Mesendoderm (in vitro differentiated cells): ENCODE measurements at regions not wholly inside any gene's neighbourhood (a gene's known extent, or its start where the extent isn't known, plus 50 kb on each side); places are given as distances from the start of the nearest gene placed in this dataset.

Source experiments
- DNase-seq: peaks from one replicate; pipeline ENCODE4 v3.0.0; 2013
- H2AK5ac ChIP-seq: 2 replicates; pipeline ENCODE4 v1.6.1; 2013; ENCODE audit warnings: low read length, inconsistent platforms
- H2BK120ac ChIP-seq: 2 replicates; pipeline ENCODE4 v1.6.1; 2013; ENCODE audit warnings: low read depth, mild to moderate bottlenecking, low read length, moderate library complexity, mixed read lengths
- H2BK15ac ChIP-seq: replicated peaks from 2 replicates; pipeline ENCODE4 v1.6.1; 2013; ENCODE audit warnings: low read depth, mild to moderate bottlenecking, moderate library complexity
- H2BK5ac ChIP-seq: 2 replicates; pipeline ENCODE4 v1.6.1; 2013; ENCODE audit warnings: low read length, inconsistent platforms
- H3K18ac ChIP-seq: 2 replicates; pipeline ENCODE4 v1.6.1; 2013; ENCODE audit warnings: mild to moderate bottlenecking, low read length, mixed read lengths
- H3K23ac ChIP-seq: one replicate; pipeline ENCODE4 v1.6.1; 2013; ENCODE audit warnings: low read length
- H3K27ac ChIP-seq: 2 replicates; pipeline ENCODE4 v1.5.1; 2013; ENCODE audit warnings: low read depth, mild to moderate bottlenecking, inconsistent platforms, low read length, moderate library complexity
- H3K27me3 ChIP-seq: 2 replicates; pipeline ENCODE4 v1.6.1; 2013; ENCODE audit warnings: low read length, control low read depth, mild to moderate bottlenecking, inconsistent platforms; ENCODE audit not compliant: insufficient read depth, poor library complexity
- H3K36me3 ChIP-seq: 2 replicates; pipeline ENCODE4 v1.6.1; 2013; ENCODE audit warnings: low read length, inconsistent platforms; ENCODE audit not compliant: control insufficient read depth, insufficient read depth
- H3K4ac ChIP-seq: one replicate; pipeline ENCODE4 v1.6.1; 2013; ENCODE audit warnings: low read depth, mild to moderate bottlenecking, low read length, moderate library complexity
- H3K4me1 ChIP-seq: 2 replicates; pipeline ENCODE4 v1.6.1; 2013; ENCODE audit warnings: low read depth, low read length, inconsistent platforms; ENCODE audit not compliant: control insufficient read depth
- H3K4me2 ChIP-seq: 2 replicates; pipeline ENCODE4 v1.6.1; 2013; ENCODE audit warnings: low read length
- H3K4me3 ChIP-seq: 2 replicates; pipeline ENCODE4 v1.5.1; 2013; ENCODE audit warnings: mild to moderate bottlenecking, low read length
- H3K56ac ChIP-seq: one replicate; pipeline ENCODE4 v1.6.1; 2013; ENCODE audit warnings: low read length
- H3K79me1 ChIP-seq: 2 replicates; pipeline ENCODE4 v1.6.1; 2013; ENCODE audit warnings: low read length, inconsistent platforms
- H3K79me2 ChIP-seq: 2 replicates; pipeline ENCODE4 v1.6.1; 2013; ENCODE audit warnings: mild to moderate bottlenecking, low read length; ENCODE audit not compliant: control insufficient read depth, insufficient read depth
- H3K9ac ChIP-seq: 2 replicates; pipeline ENCODE4 v1.6.1; 2013; ENCODE audit warnings: low read length, inconsistent platforms
- H4K5ac ChIP-seq: one replicate; pipeline ENCODE4 v1.6.1; 2013; ENCODE audit warnings: low read length
- H4K8ac ChIP-seq: one replicate; pipeline ENCODE4 v1.6.1; 2013; ENCODE audit warnings: low read depth, mild to moderate bottlenecking, control low read depth, low read length, moderate library complexity
- WGBS: extraction: QIAGEN DNeasy Blood & Tissue Kit; methylation state at CpG from one replicate; pipeline ENCODE4 v1.1.7; 2013; ENCODE audit warnings: low lambda C conversion rate, missing lambda C conversion rate; ENCODE audit not compliant: insufficient coverage; ENCODE audit errors: extremely low coverage; 5-methylcytosine and 5-hydroxymethylcytosine counted together

DNA sequence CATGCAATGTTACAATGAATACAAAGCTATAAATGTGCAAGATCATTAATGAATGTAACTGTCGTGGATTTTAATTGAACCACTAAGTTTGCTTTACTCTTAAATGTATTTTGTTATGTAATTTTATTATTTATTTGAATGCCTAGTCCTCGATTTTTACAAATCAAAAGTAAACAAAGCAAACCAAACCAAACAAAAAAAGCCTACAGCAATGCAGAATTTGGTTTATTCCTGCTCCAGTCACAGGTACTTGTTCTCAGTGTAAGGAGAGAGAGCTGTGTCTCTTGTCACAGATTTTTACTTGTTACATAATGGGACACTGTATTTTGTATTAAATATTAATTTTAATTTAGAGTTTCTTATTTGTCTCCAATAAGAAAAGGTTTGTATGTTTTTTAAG, 584.3 kb upstream of the SLITRK6 start:
- WGBS: no CpG with 5 or more reads among the region's 2 CpGs

GRCh38 chr13:86397635-86398034, 598.4 kb upstream of the SLITRK6 start:
- Histone ChIP-seq H4K8ac (no peak overlapping the region), H3K27ac (no peak overlapping the region), H3K36me3 (no peaks in the 10 kb centered on the region), H3K4me2 (no peak overlapping the region), H3K4me3 (no peak overlapping the region), H3K27me3 (no peaks in the 10 kb centered on the region), H3K23ac (no peak overlapping the region), H3K4me1 (no peaks in the 10 kb centered on the region), H2AK5ac (no peak overlapping the region), H3K79me2 (no peaks in the 10 kb centered on the region), H4K5ac (no peak overlapping the region), H2BK15ac (no peak overlapping the region), H3K56ac (no peak overlapping the region), H2BK5ac (no peak overlapping the region), H3K4ac (no peak overlapping the region), H3K79me1 (no peaks in the 10 kb centered on the region), H3K9ac (no peak overlapping the region), H3K18ac (no peak overlapping the region), H2BK120ac (no peak overlapping the region)
- DNase-seq: no peak
- no CpG with 5 or more reads among the region's 1 CpG for WGBS

More for the DNA sequence above, 584.3 kb upstream of the SLITRK6 start:
- H3K4me1 ChIP-seq: no peaks in the 10 kb centered on the region
- no peak overlapping the region for H3K56ac ChIP-seq
- no peak overlapping the region for H3K9ac ChIP-seq
- no peak overlapping the region for H3K18ac ChIP-seq
- no peak overlapping the region for H4K8ac ChIP-seq
- no peak for DNase-seq
- no peaks in the 10 kb centered on the region for H3K79me1 ChIP-seq
- no peak overlapping the region for H4K5ac ChIP-seq
- H3K79me2 ChIP-seq: no peaks in the 10 kb centered on the region
- H3K27me3 ChIP-seq: no peaks in the 10 kb centered on the region
- H3K27ac ChIP-seq: no peak overlapping the region
- H3K23ac ChIP-seq: no peak overlapping the region
- H2AK5ac ChIP-seq: no peak overlapping the region
- H3K4me2 ChIP-seq: no peak overlapping the region
- no peak overlapping the region for H3K4ac ChIP-seq
- H3K4me3 ChIP-seq: no peak overlapping the region
- no peaks in the 10 kb centered on the region for H3K36me3 ChIP-seq
- no peak overlapping the region for H2BK15ac ChIP-seq
- H2BK5ac ChIP-seq: no peak overlapping the region
- H2BK120ac ChIP-seq: no peak overlapping the region

- DNase-seq: peak; percentile 0
- H3K9ac ChIP-seq: no peak overlapping the region
- H3K56ac ChIP-seq: no peak overlapping the region
- H3K79me1 ChIP-seq: no peaks in the 10 kb centered on the region
- no peak overlapping the region for H2BK120ac ChIP-seq
- no peak overlapping the region for H3K4ac ChIP-seq
- no peaks in the 10 kb centered on the region for H3K27me3 ChIP-seq
- no peaks in the 10 kb centered on the region for H3K36me3 ChIP-seq
- no peaks in the 10 kb centered on the region for H3K4me1 ChIP-seq
- no peak overlapping the region for H4K5ac ChIP-seq
- H2AK5ac ChIP-seq: no peak overlapping the region
- H3K23ac ChIP-seq: no peak overlapping the region
- no peak overlapping the region for H2BK15ac ChIP-seq
- H2BK5ac ChIP-seq: no peak overlapping the region
- no peak overlapping the region for H3K4me3 ChIP-seq
- H3K27ac ChIP-seq: no peak overlapping the region
- no peak overlapping the region for H3K4me2 ChIP-seq
- H3K18ac ChIP-seq: no peak overlapping the region
- no peaks in the 10 kb centered on the region for H3K79me2 ChIP-seq
- H4K8ac ChIP-seq: no peak overlapping the region
These were observed 600.4 kb upstream of the SLITRK6 start for GRCh38 chr13:86399572-86399971.

GRCh38 chr13:86402500-86402899, 603.3 kb upstream of the SLITRK6 start:
- no peak overlapping the region for H4K5ac ChIP-seq
- no peaks in the 10 kb centered on the region for H3K79me2 ChIP-seq
- no peak overlapping the region for H3K9ac ChIP-seq
- H3K27me3 ChIP-seq: no peaks in the 10 kb centered on the region
- no peaks in the 10 kb centered on the region for H3K36me3 ChIP-seq
- H3K27ac ChIP-seq: no peak overlapping the region
- no peak overlapping the region for H2BK5ac ChIP-seq
- no peak overlapping the region for H4K8ac ChIP-seq
- no peaks in the 10 kb centered on the region for H3K4me1 ChIP-seq
- no peaks in the 10 kb centered on the region for H3K79me1 ChIP-seq
- H3K56ac ChIP-seq: no peak overlapping the region
- no peak overlapping the region for H2BK15ac ChIP-seq
- no peak overlapping the region for H3K4ac ChIP-seq
- WGBS: no CpG with 5 or more reads among the region's 3 CpGs
- H3K4me3 ChIP-seq: no peak overlapping the region
- H3K4me2 ChIP-seq: no peak overlapping the region
- H2AK5ac ChIP-seq: no peak overlapping the region
- H3K23ac ChIP-seq: no peak overlapping the region
- H2BK120ac ChIP-seq: no peak overlapping the region
- H3K18ac ChIP-seq: no peak overlapping the region
- no peak for DNase-seq

- H3K4me1 ChIP-seq: no peaks in the 10 kb centered on the region
- no peaks in the 10 kb centered on the region for H3K27me3 ChIP-seq
- no peak overlapping the region for H2BK5ac ChIP-seq
- no peak overlapping the region for H3K4ac ChIP-seq
- no peak overlapping the region for H3K56ac ChIP-seq
- H4K5ac ChIP-seq: no peak overlapping the region
- no peak overlapping the region for H2BK15ac ChIP-seq
- no peak overlapping the region for H2AK5ac ChIP-seq
- H3K79me1 ChIP-seq: no peaks in the 10 kb centered on the region
- no peak overlapping the region for H3K23ac ChIP-seq
- no peak overlapping the region for H4K8ac ChIP-seq
- no peak overlapping the region for H2BK120ac ChIP-seq
- no peak overlapping the region for H3K9ac ChIP-seq
- no peak overlapping the region for H3K4me2 ChIP-seq
- H3K36me3 ChIP-seq: no peaks in the 10 kb centered on the region
- DNase-seq: no peak
- H3K79me2 ChIP-seq: no peaks in the 10 kb centered on the region
- H3K27ac ChIP-seq: no peak overlapping the region
- H3K18ac ChIP-seq: no peak overlapping the region
- no peak overlapping the region for H3K4me3 ChIP-seq
These were observed 604.0 kb upstream of the SLITRK6 start for GRCh38 chr13:86403181-86403580.

DNA sequence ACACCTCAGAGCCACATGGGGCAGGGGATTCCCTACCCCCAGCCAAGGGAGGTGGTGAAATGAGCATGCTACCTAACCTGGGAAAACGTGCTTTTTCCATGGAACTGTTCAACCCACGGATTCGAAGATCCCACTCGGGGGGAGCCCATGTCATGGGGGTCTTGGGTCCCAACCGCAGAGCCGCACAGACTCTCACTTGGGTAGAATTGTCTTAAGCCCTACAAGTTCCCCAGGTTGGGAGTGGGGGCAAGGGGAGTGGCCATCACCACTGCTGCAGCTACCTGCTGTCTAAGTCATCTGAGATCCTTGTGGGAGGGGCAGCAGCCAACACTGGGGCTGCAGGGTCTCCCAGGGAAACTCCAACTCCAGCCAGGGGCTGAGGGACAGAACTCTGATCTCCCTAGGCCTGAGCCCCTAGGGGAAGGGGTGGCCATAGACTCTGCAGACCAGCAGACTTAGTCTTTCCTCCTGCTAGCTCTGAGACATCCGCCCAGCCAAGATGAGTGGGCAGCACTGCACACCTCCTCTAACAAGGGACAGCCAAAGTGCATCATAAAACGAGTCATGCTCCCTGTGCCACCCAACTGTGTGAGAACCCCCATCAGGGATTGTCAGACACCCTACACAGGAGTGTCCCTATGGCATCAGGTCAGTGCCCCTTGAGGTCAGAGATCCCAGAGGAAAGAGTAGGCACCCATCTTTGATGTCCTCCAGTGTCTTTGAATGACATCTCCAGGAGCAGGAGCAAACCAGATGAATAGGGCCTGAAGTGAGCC, 610.4 kb upstream of the SLITRK6 start:
- Histone ChIP-seq H2BK5ac (no peak overlapping the region), H3K79me1 (no peaks in the 10 kb centered on the region), H3K79me2 (no peaks in the 10 kb centered on the region), H3K56ac (no peak overlapping the region), H4K8ac (no peak overlapping the region), H3K9ac (no peak overlapping the region), H2BK15ac (no peak overlapping the region), H3K27ac (no peak overlapping the region), H3K36me3 (no peaks in the 10 kb centered on the region), H2BK120ac (no peak overlapping the region), H2AK5ac (no peak overlapping the region), H3K4ac (no peak overlapping the region), H4K5ac (no peak overlapping the region), H3K4me3 (no peak overlapping the region), H3K18ac (no peak overlapping the region), H3K23ac (no peak overlapping the region), H3K4me1 (no peaks in the 10 kb centered on the region), H3K4me2 (no peak overlapping the region), H3K27me3 (no peaks in the 10 kb centered on the region)
- no peak for DNase-seq
- no CpG with 5 or more reads among the region's 8 CpGs for WGBS
